Upper lobe of left lung (tissue), 6 donors: ENCODE measurements at regions not wholly inside any gene's neighbourhood (a gene's known extent, or its start where the extent isn't known, plus 50 kb on each side); places are given as distances from the start of the nearest gene placed in this dataset.

Source experiments
- ATAC-seq, 2 donors: fragments of 200-7000 bp; cut with Tn5 transposase; one replicate each; pipeline ENCODE4 v1.9.1; 2022; ENCODE audit warnings: mild to moderate bottlenecking in 2 of 2, moderate library complexity in 2 of 2; ENCODE audit not compliant: low FRiP score in 2 of 2
- DNase-seq, 2 donors: peaks; one replicate each; pipeline ENCODE4 v3.0.0-alpha.2; 2019 to 2020
- H3K27ac ChIP-seq, 4 donors: fragments of 200-600 bp; sonication (generic); one replicate each; pipeline ENCODE4 v1.5.1; 2016 to 2019
- H3K27me3 ChIP-seq, 4 donors: fragments of 200-600 bp; sonication (generic); one replicate each; pipeline ENCODE4 v1.5.1; 2017 to 2019
- H3K36me3 ChIP-seq, 4 donors: fragments of 200-600 bp; sonication (generic); one replicate each; pipeline ENCODE4 v1.5.1; 2016 to 2019
- H3K4me1 ChIP-seq, 4 donors: fragments of 200-600 bp; sonication (generic); one replicate each; pipeline ENCODE4 v1.5.1; 2018 to 2019
- H3K4me3 ChIP-seq, 4 donors: fragments of 200-600 bp; sonication (generic); one replicate each; pipeline ENCODE4 v1.5.1; 2017 to 2019; ENCODE audit warnings: mild to moderate bottlenecking in 2 of 4, moderate library complexity in 1 of 4
- H3K9me3 ChIP-seq, 4 donors: fragments of 200-600 bp; sonication (generic); one replicate each; pipeline ENCODE4 v1.5.1; 2018 to 2019
- EP300 ChIP-seq, 4 donors: sonication (generic); formaldehyde crosslinking; IDR thresholded peaks; one replicate each; pipeline ENCODE4 v1.5.1; 2017; ENCODE audit warnings: antibody characterized with exemption in 4 of 4, control low read depth in 2 of 4
- POLR2A ChIP-seq, 4 donors: fragments of 450-650 bp; IDR thresholded peaks; one replicate each; pipeline ENCODE4 v1.5.1; 2016 to 2017; ENCODE audit warnings: antibody characterized with exemption in 4 of 4, mild to moderate bottlenecking in 2 of 4
- POLR2AphosphoS5 ChIP-seq, 2 donors: sonication (generic); formaldehyde crosslinking; IDR thresholded peaks; one replicate each; pipeline ENCODE4 v1.5.1; 2017; ENCODE audit warnings: antibody characterized with exemption in 2 of 2
- WGBS, 2 donors: methylation state at CpG; one replicate each; pipeline ENCODE4 v1.1.5; 2017 to 2018; 5-methylcytosine and 5-hydroxymethylcytosine counted together
- TF ChIP-seq, protein P1 (sequence below), 6 experiments: fragments of 450-650 bp in 4 of 6; fragments of 200-600 bp in 2 of 6; sonication (generic) in 2 of 6; IDR thresholded peaks; one replicate each; pipeline ENCODE4 v1.5.1; 2016 to 2019; ENCODE audit warnings: antibody characterized with exemption in 6 of 6
- donor health status: DM: no; HTN: no; CAD: no; lungs with moderate emphysema.
- donor health status: DM: no; HTN: yes; CAD: no; lungs with severe emphysema.

DNA sequence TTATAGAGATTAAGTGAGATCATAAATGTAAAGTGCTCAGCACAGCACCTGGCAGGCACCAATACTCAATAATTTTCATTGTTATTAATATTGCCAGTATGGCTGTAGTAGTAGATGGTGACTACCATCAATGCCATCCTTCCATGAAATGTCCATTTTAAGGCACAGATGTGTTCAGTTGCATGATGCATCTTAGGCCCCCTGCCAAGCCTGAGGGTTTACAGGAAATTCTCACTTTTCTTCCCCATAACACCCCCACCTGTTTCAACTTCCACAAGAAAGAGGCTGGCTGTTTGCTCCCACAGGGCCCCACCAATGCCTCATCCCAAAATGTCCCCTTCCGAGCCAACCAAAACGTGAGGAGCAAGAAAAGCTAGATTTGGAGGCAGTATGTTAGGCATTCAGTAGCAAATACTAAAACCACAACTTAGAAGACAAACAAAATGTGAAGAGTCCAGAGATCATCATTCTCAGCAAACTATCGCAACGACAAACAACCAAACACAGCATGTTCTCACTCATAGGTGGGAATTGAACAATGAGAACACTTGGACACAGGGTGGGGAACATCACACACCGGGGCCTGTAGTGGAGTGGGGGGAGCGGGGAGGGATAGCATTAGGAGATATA, 110.6 kb upstream of the NHSL1 start:
- no peaks in the 10 kb centered on the region for H3K27me3 ChIP-seq
- TF ChIP-seq EP300 (IDR thresholded peaks at IDR 0.05) = no peak
- no peak for TF ChIP-seq POLR2A (IDR thresholded peaks at IDR 0.05)
- no peak for TF ChIP-seq POLR2AphosphoS5 (IDR thresholded peaks at IDR 0.05)
- TF ChIP-seq, protein P1, sequence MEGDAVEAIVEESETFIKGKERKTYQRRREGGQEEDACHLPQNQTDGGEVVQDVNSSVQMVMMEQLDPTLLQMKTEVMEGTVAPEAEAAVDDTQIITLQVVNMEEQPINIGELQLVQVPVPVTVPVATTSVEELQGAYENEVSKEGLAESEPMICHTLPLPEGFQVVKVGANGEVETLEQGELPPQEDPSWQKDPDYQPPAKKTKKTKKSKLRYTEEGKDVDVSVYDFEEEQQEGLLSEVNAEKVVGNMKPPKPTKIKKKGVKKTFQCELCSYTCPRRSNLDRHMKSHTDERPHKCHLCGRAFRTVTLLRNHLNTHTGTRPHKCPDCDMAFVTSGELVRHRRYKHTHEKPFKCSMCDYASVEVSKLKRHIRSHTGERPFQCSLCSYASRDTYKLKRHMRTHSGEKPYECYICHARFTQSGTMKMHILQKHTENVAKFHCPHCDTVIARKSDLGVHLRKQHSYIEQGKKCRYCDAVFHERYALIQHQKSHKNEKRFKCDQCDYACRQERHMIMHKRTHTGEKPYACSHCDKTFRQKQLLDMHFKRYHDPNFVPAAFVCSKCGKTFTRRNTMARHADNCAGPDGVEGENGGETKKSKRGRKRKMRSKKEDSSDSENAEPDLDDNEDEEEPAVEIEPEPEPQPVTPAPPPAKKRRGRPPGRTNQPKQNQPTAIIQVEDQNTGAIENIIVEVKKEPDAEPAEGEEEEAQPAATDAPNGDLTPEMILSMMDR (IDR thresholded peaks at IDR 0.05) = no peak
- H3K4me1 ChIP-seq = no peaks in the 10 kb centered on the region
- H3K36me3 ChIP-seq = no peaks in the 10 kb centered on the region
- 89 to 90% methylated on average over 6 of the region's 6 CpGs for WGBS, 2 donors
- no peak overlapping the region for H3K27ac ChIP-seq
- DNase-seq (no peak), ATAC-seq (no peak)
- no peaks in the 10 kb centered on the region for H3K9me3 ChIP-seq
- no peak overlapping the region for H3K4me3 ChIP-seq

DNA sequence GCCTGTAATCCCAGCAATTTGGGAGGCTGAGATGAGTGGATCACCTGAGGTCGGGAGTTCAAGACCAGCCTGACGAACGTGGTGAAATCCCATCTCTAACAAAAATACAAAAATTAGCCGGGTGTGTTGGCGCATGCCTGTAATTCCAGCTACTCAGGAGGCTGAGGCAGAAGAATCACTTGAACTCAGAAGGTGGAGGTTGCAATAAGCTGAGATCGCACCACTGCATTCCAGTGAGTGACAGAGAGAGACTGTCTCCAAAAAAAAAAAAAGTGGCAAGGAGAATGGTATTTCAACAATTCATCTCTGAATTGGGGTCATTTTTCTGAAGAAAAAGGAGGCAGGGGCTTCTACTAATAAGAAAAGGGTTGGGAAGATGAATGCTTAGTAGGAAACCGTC, 111.5 kb upstream of the NHSL1 start:
- H3K36me3 ChIP-seq = no peaks in the 10 kb centered on the region
- no peak overlapping the region for H3K27ac ChIP-seq
- DNase-seq (no peak), ATAC-seq (no peak)
- no peaks in the 10 kb centered on the region for H3K27me3 ChIP-seq
- H3K4me3 ChIP-seq = no peak overlapping the region
- H3K4me1 ChIP-seq = no peaks in the 10 kb centered on the region
- TF ChIP-seq POLR2A (IDR thresholded peaks at IDR 0.05) = no peak
- no peak for TF ChIP-seq POLR2AphosphoS5 (IDR thresholded peaks at IDR 0.05)
- no peak for TF ChIP-seq EP300 (IDR thresholded peaks at IDR 0.05)
- TF ChIP-seq, protein P1 (IDR thresholded peaks at IDR 0.05) = no peak
- no peaks in the 10 kb centered on the region for H3K9me3 ChIP-seq
- WGBS, 2 donors = 67 to 85% methylated on average over 7 of the region's 7 CpGs

DNA sequence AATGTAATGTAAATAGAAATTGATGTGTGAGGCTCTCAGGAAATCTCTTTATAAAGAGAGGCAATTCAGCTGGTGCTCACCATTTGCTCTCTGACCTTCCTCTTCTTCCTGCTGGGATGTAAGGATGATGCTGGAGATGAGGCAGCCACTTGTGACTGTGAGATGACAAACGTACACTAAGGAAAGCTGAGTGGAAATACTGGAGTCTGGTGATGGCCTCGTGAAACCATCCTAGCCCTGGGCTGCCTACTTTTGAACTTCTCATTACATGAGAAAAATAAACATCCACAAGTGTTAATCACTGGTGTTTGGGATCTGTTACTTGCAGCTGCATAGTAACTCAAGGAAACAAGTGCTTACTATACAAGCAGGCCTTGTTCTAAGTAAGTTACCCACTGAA, 114.9 kb upstream of the NHSL1 start:
- no peak for ATAC-seq
- WGBS, 2 donors = 58 to 65% methylated on average over 2 of the region's 2 CpGs
- Histone ChIP-seq H3K4me1 (no peaks in the 10 kb centered on the region), H3K27ac (no peak overlapping the region), H3K36me3 (no peaks in the 10 kb centered on the region), H3K9me3 (no peaks in the 10 kb centered on the region), H3K4me3 (no peak overlapping the region), H3K27me3 (no peaks in the 10 kb centered on the region)
- DNase-seq = no peak
- TF ChIP-seq, protein P1 (IDR thresholded peaks at IDR 0.05) = no peak
- TF ChIP-seq POLR2A (IDR thresholded peaks at IDR 0.05) = no peak
- TF ChIP-seq POLR2AphosphoS5 (IDR thresholded peaks at IDR 0.05) = no peak
- TF ChIP-seq EP300 (IDR thresholded peaks at IDR 0.05) = no peak

DNA sequence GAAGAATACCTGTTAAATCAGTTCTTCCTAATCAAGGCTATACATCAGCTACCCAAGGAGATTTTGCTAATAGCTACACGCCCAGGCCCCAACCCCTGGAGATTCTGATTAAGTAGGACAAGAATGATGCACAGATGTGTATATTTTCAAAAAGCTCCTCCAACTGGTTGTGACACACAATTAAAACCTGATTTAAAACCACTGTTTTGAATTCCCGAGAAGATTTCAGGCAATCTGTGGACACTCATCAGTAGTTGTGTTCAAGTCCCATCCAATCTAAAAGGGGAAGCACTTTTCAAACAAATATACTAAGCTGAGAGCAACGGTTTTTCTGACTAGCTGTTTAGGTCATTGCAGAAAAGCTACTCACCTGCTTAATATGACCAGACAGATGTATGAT, 118.9 kb upstream of the NHSL1 start:
- H3K27me3 ChIP-seq = no peaks in the 10 kb centered on the region
- H3K4me1 ChIP-seq = no peaks in the 10 kb centered on the region
- no peak overlapping the region for H3K27ac ChIP-seq
- H3K9me3 ChIP-seq = no peaks in the 10 kb centered on the region
- WGBS, 2 donors = 74 to 76% methylated on average over 3 of the region's 3 CpGs
- no peak overlapping the region for H3K4me3 ChIP-seq
- H3K36me3 ChIP-seq = no peaks in the 10 kb centered on the region
- TF ChIP-seq, protein P1 (IDR thresholded peaks at IDR 0.05) = no peak
- TF ChIP-seq EP300 (IDR thresholded peaks at IDR 0.05) (no peak), POLR2AphosphoS5 (IDR thresholded peaks at IDR 0.05) (no peak), POLR2A (IDR thresholded peaks at IDR 0.05) (no peak)
- ATAC-seq (no peak), DNase-seq (no peak)

DNA sequence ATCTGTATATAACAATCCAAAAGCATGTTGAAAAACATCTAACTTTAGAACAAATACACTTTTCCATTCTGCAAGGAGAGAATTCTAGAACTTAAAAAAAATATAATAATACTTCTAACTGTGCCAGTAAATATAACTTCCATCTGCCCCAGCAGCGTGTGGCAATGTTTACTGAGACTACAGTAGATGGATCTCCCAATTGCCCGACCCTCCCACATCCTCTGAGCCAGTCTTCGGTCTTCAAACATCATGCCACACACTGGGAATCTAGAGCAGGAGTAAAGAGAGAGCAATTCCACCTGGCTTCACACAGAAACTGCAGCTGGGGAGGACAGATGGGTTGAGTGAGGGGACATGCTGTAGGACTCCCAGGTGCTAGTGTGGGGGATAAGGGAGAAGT, 121.3 kb upstream of the NHSL1 start:
- no peak for ATAC-seq
- no peak for DNase-seq
- Histone ChIP-seq H3K9me3 (no peaks in the 10 kb centered on the region), H3K27ac (no peak overlapping the region), H3K4me3 (no peak overlapping the region), H3K36me3 (no peaks in the 10 kb centered on the region), H3K4me1 (no peaks in the 10 kb centered on the region), H3K27me3 (no peaks in the 10 kb centered on the region)
- WGBS, 2 donors = 60 to 75% methylated on average over 3 of the region's 3 CpGs
- no peak for TF ChIP-seq EP300 (IDR thresholded peaks at IDR 0.05)
- no peak for TF ChIP-seq POLR2A (IDR thresholded peaks at IDR 0.05)
- no peak for TF ChIP-seq POLR2AphosphoS5 (IDR thresholded peaks at IDR 0.05)
- TF ChIP-seq, protein P1 (IDR thresholded peaks at IDR 0.05) = no peak
